Dedifferentiated amniotic fluid mesenchymal stem cell (primary cell): ENCODE measurements at regions not wholly inside any gene's neighbourhood (a gene's known extent, or its start where the extent isn't known, plus 50 kb on each side); places are given as distances from the start of the nearest gene placed in this dataset.

ENCODE experiments used
- DNase-seq: peaks from one replicate; pipeline ENCODE4 v3.0.0-alpha.2; 2016; ENCODE audit errors: extremely low spot score

- no peak for DNase-seq
These were observed 319.3 kb upstream of the UBE2E3 start for GRCh38 chr2:180660881-180661685.

GRCh38 chr2:180660207-180660606 lies 320.2 kb upstream of the UBE2E3 start:
- DNase-seq, result no peak

- no peak for DNase-seq
These were observed 323.4 kb upstream of the UBE2E3 start for GRCh38 chr2:180657054-180657453.

- no peak for DNase-seq
These were observed 324.0 kb upstream of the UBE2E3 start for GRCh38 chr2:180656455-180656847.

GRCh38 chr2:180655842-180656454 lies 324.5 kb upstream of the UBE2E3 start:
- no peak for DNase-seq

- DNase-seq, result no peak
These were observed 325.0 kb upstream of the UBE2E3 start for GRCh38 chr2:180655393-180655792.

GRCh38 chr2:180653481-180653880 lies 326.9 kb upstream of the UBE2E3 start:
- DNase-seq, result no peak

GRCh38 chr2:180652794-180653193 lies 327.6 kb upstream of the UBE2E3 start:
- no peak for DNase-seq

GRCh38 chr2:180651596-180651995 lies 328.8 kb upstream of the UBE2E3 start:
- DNase-seq, result no peak

GRCh38 chr2:180647621-180648020 lies 332.8 kb upstream of the UBE2E3 start:
- no peak for DNase-seq

- DNase-seq, result no peak
These were observed 333.2 kb upstream of the UBE2E3 start for GRCh38 chr2:180647221-180647620.

GRCh38 chr2:180646756-180647155 lies 333.6 kb upstream of the UBE2E3 start:
- DNase-seq, result no peak

- DNase-seq, result no peak
These were observed 335.7 kb upstream of the UBE2E3 start for GRCh38 chr2:180644709-180645108.

GRCh38 chr2:180630756-180631155 lies 349.6 kb upstream of the UBE2E3 start:
- no peak for DNase-seq

GRCh38 chr2:180625006-180625844 lies 355.2 kb upstream of the UBE2E3 start:
- DNase-seq, result peak; percentile 67

GRCh38 chr2:180621941-180622918 lies 358.2 kb upstream of the UBE2E3 start:
- DNase-seq, result no peak

GRCh38 chr2:180621366-180621765 lies 359.0 kb upstream of the UBE2E3 start:
- DNase-seq, result no peak

- DNase-seq, result no peak
These were observed 361.8 kb upstream of the UBE2E3 start for GRCh38 chr2:180618570-180618969.

- no peak for DNase-seq
These were observed 365.6 kb upstream of the UBE2E3 start for GRCh38 chr2:180614776-180615175.

- no peak for DNase-seq
These were observed 370.6 kb upstream of the UBE2E3 start for GRCh38 chr2:180609626-180610340.
